Chondrocyte (in vitro differentiated cells): ENCODE measurements at regions not wholly inside any gene's neighbourhood (a gene's known extent, or its start where the extent isn't known, plus 50 kb on each side); places are given as distances from the start of the nearest gene placed in this dataset.

Experiments used
- DNase-seq: peaks from one replicate; pipeline ENCODE4 v3.0.0; 2021; ENCODE audit warnings: mixed read lengths, low spot score
- H3K27ac Mint-ChIP-seq: one replicate; pipeline ENCODE4 v1.8.0; 2021; ENCODE audit warnings: mild to moderate bottlenecking, moderate library complexity, mixed read lengths; ENCODE audit not compliant: unreplicated experiment
- H3K27me3 Mint-ChIP-seq: 2 replicates; pipeline ENCODE4 v1.8.0; 2021; ENCODE audit warnings: low read depth, mixed read lengths
- H3K36me3 Mint-ChIP-seq: 2 replicates; pipeline ENCODE4 v1.8.0; 2021; ENCODE audit warnings: low read depth, mixed read lengths
- H3K4me1 Mint-ChIP-seq: 2 replicates; pipeline ENCODE4 v1.8.0; 2021; ENCODE audit warnings: low read depth, mild to moderate bottlenecking, mixed read lengths
- H3K4me3 Mint-ChIP-seq: one replicate; pipeline ENCODE4 v1.8.0; 2021; ENCODE audit warnings: mild to moderate bottlenecking, moderate library complexity, mixed read lengths; ENCODE audit not compliant: unreplicated experiment
- H3K9me3 Mint-ChIP-seq: 2 replicates; pipeline ENCODE4 v1.8.0; 2021; ENCODE audit warnings: low read depth, mixed read lengths
- TF ChIP-seq, protein P1 (sequence below): fragments of 200-600 bp; sonication (generic); IDR thresholded peaks from 2 replicates; pipeline ENCODE4 v1.5.0; 2021; ENCODE audit warnings: antibody characterized with exemption, mild to moderate bottlenecking, moderate library complexity

DNA sequence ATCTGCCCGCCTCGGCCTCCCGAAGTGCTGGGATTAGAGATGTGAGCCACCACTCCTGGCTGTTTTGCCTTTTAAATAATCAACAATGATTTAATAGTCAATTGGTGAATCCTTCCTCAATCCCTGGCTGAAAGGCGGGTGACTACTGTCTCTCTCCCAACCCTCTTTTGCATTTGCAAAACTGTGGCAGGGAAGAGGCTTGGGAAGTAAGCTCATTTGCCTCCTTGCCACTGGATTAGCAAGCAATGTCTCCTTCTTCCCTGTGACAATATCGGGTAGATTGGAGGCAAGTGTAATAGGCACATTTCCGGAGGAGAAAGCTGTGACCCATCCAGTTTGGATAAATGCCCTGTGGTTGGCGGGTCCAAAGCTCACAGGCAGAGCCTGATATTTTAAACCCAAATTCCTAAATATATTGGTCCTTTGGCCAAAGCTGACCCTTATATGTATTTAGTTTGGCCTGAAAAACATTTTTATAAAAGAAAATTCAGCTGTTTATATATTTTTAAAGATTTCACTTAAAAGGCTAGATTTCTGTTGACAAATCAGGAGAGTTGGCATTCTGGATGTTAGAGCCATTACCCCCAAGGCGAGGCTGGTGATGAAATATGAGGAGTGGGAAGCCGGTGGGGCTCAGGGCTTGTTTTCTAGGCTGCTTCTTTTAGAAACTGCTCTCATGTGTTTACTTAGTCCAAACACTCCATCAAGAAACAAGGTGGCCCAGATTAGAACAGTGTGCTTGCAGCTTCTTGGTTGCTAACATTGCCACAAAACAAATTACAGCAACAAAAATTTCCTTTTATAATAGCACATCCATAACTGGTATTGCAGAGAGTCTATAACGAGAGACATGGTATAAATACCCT, 646.9 kb upstream of the TMEM132C start:
- DNase-seq: no peak
- Mint-ChIP-seq H3K27ac (no peak overlapping the region), H3K4me3 (no peak overlapping the region), H3K36me3 (no peaks in the 10 kb centered on the region), H3K4me1 (peaks cover 15% of the 10 kb centered on the region), H3K9me3 (peaks cover 3% of the 10 kb centered on the region), H3K27me3 (no peaks in the 10 kb centered on the region)
- TF ChIP-seq, protein P1, sequence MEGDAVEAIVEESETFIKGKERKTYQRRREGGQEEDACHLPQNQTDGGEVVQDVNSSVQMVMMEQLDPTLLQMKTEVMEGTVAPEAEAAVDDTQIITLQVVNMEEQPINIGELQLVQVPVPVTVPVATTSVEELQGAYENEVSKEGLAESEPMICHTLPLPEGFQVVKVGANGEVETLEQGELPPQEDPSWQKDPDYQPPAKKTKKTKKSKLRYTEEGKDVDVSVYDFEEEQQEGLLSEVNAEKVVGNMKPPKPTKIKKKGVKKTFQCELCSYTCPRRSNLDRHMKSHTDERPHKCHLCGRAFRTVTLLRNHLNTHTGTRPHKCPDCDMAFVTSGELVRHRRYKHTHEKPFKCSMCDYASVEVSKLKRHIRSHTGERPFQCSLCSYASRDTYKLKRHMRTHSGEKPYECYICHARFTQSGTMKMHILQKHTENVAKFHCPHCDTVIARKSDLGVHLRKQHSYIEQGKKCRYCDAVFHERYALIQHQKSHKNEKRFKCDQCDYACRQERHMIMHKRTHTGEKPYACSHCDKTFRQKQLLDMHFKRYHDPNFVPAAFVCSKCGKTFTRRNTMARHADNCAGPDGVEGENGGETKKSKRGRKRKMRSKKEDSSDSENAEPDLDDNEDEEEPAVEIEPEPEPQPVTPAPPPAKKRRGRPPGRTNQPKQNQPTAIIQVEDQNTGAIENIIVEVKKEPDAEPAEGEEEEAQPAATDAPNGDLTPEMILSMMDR: no peak

DNA sequence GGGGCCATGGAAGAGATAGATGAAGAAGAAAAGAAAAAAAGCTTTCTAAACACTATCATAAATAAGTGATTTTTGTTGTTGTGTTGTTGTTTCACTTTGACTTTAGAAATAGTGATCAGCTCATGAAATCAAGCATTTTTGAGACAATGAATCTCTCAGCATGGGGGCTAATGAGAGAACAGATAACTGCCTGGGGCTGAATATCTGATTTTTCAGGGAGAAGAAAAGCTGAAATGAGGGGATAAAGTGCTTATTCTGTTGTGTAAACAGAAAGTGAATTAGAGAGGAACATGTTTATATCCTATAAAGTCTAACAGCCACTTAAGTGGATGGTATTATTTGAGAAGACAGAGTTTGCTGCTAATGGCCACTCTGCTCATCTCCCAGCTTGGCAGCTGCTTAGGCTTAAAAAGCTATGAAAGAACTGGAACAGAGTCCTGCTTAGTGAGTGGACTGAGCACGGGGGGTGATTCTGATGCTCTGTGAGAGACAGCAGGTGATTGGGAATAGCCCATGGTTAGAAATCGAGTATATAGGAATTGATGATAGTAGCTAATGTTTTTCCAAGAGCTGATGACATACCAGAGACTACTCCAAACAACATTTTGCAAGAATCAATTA, 646.1 kb upstream of the TMEM132C start:
- Mint-ChIP-seq H3K27me3 (no peaks in the 10 kb centered on the region), H3K36me3 (no peaks in the 10 kb centered on the region), H3K27ac (no peak overlapping the region), H3K9me3 (peaks cover 3% of the 10 kb centered on the region), H3K4me1 (peaks cover 15% of the 10 kb centered on the region), H3K4me3 (no peak overlapping the region)
- TF ChIP-seq, protein P1: no peak
- DNase-seq: no peak

DNA sequence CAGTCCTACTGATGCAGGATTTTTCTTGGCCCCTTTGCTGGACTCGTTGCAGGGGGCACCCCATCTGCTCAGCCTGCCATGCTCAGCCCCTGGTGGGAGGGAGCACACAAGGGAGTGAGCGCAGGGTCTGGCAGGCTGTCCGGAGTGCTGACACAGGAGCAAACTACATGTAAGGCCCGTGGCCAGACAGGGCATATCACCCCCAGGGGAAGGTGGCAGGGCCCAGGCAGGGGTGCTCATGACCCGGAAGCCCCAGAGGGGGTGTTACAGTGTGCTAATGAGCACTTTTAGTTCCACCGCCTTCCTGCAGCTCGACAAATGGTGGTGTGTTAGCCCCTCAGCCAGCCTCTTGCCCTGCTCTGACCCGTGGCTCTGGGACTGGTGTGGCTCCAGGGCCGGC, 645.6 kb upstream of the TMEM132C start:
- DNase-seq: no peak
- no peak overlapping the region for H3K4me3 Mint-ChIP-seq
- H3K36me3 Mint-ChIP-seq: no peaks in the 10 kb centered on the region
- no peaks in the 10 kb centered on the region for H3K27me3 Mint-ChIP-seq
- H3K27ac Mint-ChIP-seq: no peak overlapping the region
- peaks cover 3% of the 10 kb centered on the region for H3K9me3 Mint-ChIP-seq
- TF ChIP-seq, protein P1: no peak
- peaks cover 15% of the 10 kb centered on the region for H3K4me1 Mint-ChIP-seq

DNA sequence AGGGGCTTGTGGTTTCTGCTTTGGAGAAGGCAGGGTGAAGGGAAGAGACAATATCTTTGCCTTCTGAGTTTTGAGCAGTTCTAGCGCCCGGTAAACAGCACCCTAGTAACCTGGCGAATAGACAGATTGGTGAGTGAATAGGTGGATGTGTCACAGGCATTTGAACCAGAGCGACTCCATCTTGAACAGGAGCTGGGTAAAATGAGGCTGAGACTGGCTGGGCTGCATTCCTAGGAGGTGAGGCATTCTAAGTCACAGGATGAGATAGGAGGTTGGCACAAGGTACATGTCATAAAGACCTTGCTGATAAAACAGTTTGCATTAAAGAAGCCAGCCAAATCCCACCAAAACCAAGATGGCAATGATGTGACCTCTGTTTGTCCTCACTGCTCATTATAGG, 643.6 kb upstream of the TMEM132C start:
- Mint-ChIP-seq H3K4me3 (no peak overlapping the region), H3K27ac (no peak overlapping the region), H3K36me3 (no peaks in the 10 kb centered on the region), H3K9me3 (peaks cover 3% of the 10 kb centered on the region), H3K27me3 (no peaks in the 10 kb centered on the region), H3K4me1 (peaks cover 17% of the 10 kb centered on the region)
- DNase-seq: no peak
- TF ChIP-seq, protein P1: no peak

DNA sequence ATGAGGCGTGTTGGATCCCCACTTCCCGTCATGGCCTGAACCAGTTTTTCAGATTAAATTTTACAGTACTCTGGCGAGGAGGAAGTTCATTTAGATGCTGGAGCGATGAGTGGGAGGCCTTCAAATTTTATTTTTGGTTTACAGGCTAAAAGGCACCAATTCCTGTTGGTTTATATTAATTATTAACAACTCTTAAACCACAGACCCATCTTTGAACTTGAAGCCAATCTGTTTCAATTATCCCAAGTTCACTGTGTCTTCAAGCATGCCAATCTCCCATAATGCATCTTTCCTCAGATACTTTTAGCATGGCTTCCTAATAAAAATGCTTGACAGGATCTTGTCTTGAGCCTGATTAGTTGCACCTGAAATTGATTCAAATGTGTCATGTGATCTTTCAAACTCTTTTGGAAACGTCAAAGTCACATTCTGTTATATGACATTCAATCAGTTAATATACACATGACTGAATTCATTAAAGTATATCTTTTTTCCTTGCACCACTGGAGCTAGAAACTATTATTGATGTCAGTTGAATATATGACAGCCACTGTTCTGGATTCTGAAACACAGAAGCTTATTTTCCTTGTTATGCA, 641.7 kb upstream of the TMEM132C start:
- no peaks in the 10 kb centered on the region for H3K36me3 Mint-ChIP-seq
- TF ChIP-seq, protein P1: no peak
- no peaks in the 10 kb centered on the region for H3K27me3 Mint-ChIP-seq
- DNase-seq: no peak
- no peaks in the 10 kb centered on the region for H3K9me3 Mint-ChIP-seq
- peaks cover 20% of the 10 kb centered on the region for H3K4me1 Mint-ChIP-seq
- H3K27ac Mint-ChIP-seq: no peak overlapping the region
- no peak overlapping the region for H3K4me3 Mint-ChIP-seq
